H1 (cell line): ENCODE measurements at regions not wholly inside any gene's neighbourhood (a gene's known extent, or its start where the extent isn't known, plus 50 kb on each side); places are given as distances from the start of the nearest gene placed in this dataset.

ENCODE experiments used
- CTCF ChIA-PET: fragments of 300-600 bp; sonication (Branson Sonifier 250); formaldehyde crosslinking; loops from one replicate; lab custom pipeline; 2021; ENCODE audit not compliant: partially characterized antibody; lab: Charles Lee
- POLR2A ChIA-PET: fragments of 300-600 bp; sonication (Branson Sonifier 250); formaldehyde crosslinking; loops from one replicate; lab custom pipeline; 2021; ENCODE audit warnings: inconsistent platforms; ENCODE audit not compliant: partially characterized antibody; lab: Charles Lee
- DNase-seq, 2 experiments: peaks; one replicate each; pipeline versions ENCODE4 v3.0.0 to v3.0.0-alpha.2; 2010 to 2022; ENCODE audit warnings: low spot score in 2 of 2, low read depth in 1 of 2, mixed read lengths in 1 of 2
- FAIRE-seq: peaks from 2 replicates; lab custom pipeline; 2011; peaks lifted over from hg19 to GRCh38; lab: Jason Lieb, UNC
- H2AFZ ChIP-seq: 2 replicates; pipeline ENCODE4 v1.8.1; 2012; ENCODE audit warnings: low read length, inconsistent platforms
- H2AK5ac ChIP-seq: 2 replicates; pipeline ENCODE4 v1.6.1; 2013; ENCODE audit warnings: low read depth, low read length
- H2BK120ac ChIP-seq: replicated peaks from 2 replicates; pipeline ENCODE3; 2013; ENCODE audit warnings: low read depth, low read length, inconsistent platforms
- H2BK12ac ChIP-seq: 2 replicates; pipeline ENCODE4 v1.6.1; 2013; ENCODE audit warnings: low read depth, low read length
- H2BK15ac ChIP-seq: 2 replicates; pipeline ENCODE4 v1.6.1; 2013; ENCODE audit warnings: low read length
- H2BK20ac ChIP-seq: 2 replicates; pipeline ENCODE4 v1.6.1; 2013; ENCODE audit warnings: low read length
- H2BK5ac ChIP-seq: 2 replicates; pipeline ENCODE4 v1.6.1; 2013; ENCODE audit warnings: low read depth, low read length
- H3K14ac ChIP-seq: 2 replicates; pipeline ENCODE4 v1.6.1; 2013; ENCODE audit warnings: inconsistent platforms; ENCODE audit not compliant: insufficient read length
- H3K18ac ChIP-seq: 2 replicates; pipeline ENCODE4 v1.6.1; 2013; ENCODE audit warnings: low read length; ENCODE audit errors: extremely low read depth
- H3K23ac ChIP-seq: 2 replicates; pipeline ENCODE4 v1.6.1; 2013; ENCODE audit warnings: inconsistent platforms; ENCODE audit not compliant: insufficient read length
- H3K23me2 ChIP-seq: 2 replicates; pipeline ENCODE4 v1.6.1; 2013; ENCODE audit warnings: low read depth, low read length
- H3K27ac ChIP-seq: 2 replicates; pipeline ENCODE4 v1.6.1; 2011; ENCODE audit warnings: low read depth, low read length, inconsistent platforms
- H3K27me3 ChIP-seq, 4 experiments: replicated peaks in 1 of 4; 1 replicate in 1 of 4; 2 replicates in 3 of 4; pipeline versions ENCODE4 v1.6.1 to v1.8.1; 2011 to 2013; ENCODE audit warnings: low read length in 3 of 4, mild to moderate bottlenecking in 3 of 4, inconsistent platforms in 2 of 4, mixed read lengths in 2 of 4, moderate library complexity in 1 of 4; ENCODE audit not compliant: control insufficient read depth in 3 of 4, insufficient read depth in 3 of 4; ENCODE audit errors: extremely low read depth in 1 of 4
- H3K36me3 ChIP-seq, 4 experiments: 2 replicates each; pipeline versions ENCODE4 v1.6.1 to v1.8.1; 2011 to 2013; ENCODE audit warnings: mild to moderate bottlenecking in 4 of 4, low read length in 3 of 4, moderate library complexity in 2 of 4, control low read depth in 1 of 4, inconsistent platforms in 1 of 4; ENCODE audit not compliant: insufficient read depth in 4 of 4, control insufficient read depth in 2 of 4
- H3K4ac ChIP-seq: replicated peaks from 2 replicates; pipeline ENCODE3; 2013; ENCODE audit warnings: low read length, low read depth, mixed read lengths, inconsistent platforms; ENCODE audit not compliant: insufficient read length
- H3K4me1 ChIP-seq, 4 experiments: replicated peaks in 1 of 4; 1 replicate in 1 of 4; 2 replicates in 3 of 4; pipeline versions ENCODE4 v1.6.1 to v1.8.1; 2011 to 2013; ENCODE audit warnings: low read length in 3 of 4, inconsistent platforms in 2 of 4, mixed read lengths in 1 of 4; ENCODE audit not compliant: insufficient read depth in 4 of 4, control insufficient read depth in 3 of 4
- H3K4me2 ChIP-seq, 2 experiments: 2 replicates each; pipeline versions ENCODE4 v1.6.1 to v1.8.1; 2011 to 2013; ENCODE audit warnings: low read depth in 2 of 2, low read length in 2 of 2, control low read depth in 1 of 2, inconsistent platforms in 1 of 2, mild to moderate bottlenecking in 1 of 2; ENCODE audit not compliant: insufficient read depth in 1 of 2
- H3K4me3 ChIP-seq, 4 experiments: fragments of 200-600, 300-600 bp in 1 of 4; sonication (generic), shearing (Covaris generic), sonication (Bioruptor Twin) in 1 of 4; 2 replicates each; pipeline versions ENCODE4 v1.5.1 to v1.8.1; 2011 to 2016; ENCODE audit warnings: low read length in 4 of 4, low read depth in 3 of 4, control low read depth in 2 of 4, inconsistent platforms in 2 of 4, mild to moderate bottlenecking in 2 of 4, mixed read lengths in 1 of 4, moderate library complexity in 1 of 4; ENCODE audit not compliant: insufficient read depth in 2 of 4; ENCODE audit errors: extremely low read depth in 1 of 4
- H3K56ac ChIP-seq: replicated peaks from 2 replicates; pipeline ENCODE3; 2013; ENCODE audit warnings: low read depth, mild to moderate bottlenecking, mixed read lengths, low read length, inconsistent platforms; ENCODE audit not compliant: insufficient read length
- H3K79me1 ChIP-seq: 2 replicates; pipeline ENCODE4 v1.6.1; 2013; ENCODE audit warnings: low read depth, low read length, control low read depth
- H3K79me2 ChIP-seq, 2 experiments: 2 replicates each; pipeline versions ENCODE4 v1.6.1 to v1.8.1; 2012 to 2013; ENCODE audit warnings: low read length in 2 of 2, mild to moderate bottlenecking in 2 of 2, inconsistent platforms in 1 of 2; ENCODE audit not compliant: insufficient read depth in 2 of 2, control insufficient read depth in 1 of 2
- H3K9ac ChIP-seq, 4 experiments: replicated peaks in 1 of 4; 1 replicate in 1 of 4; 2 replicates in 3 of 4; pipeline versions ENCODE4 v1.6.1 to v1.8.1; 2011 to 2013; ENCODE audit warnings: low read depth in 3 of 4, low read length in 3 of 4, control low read depth in 2 of 4, mild to moderate bottlenecking in 2 of 4, moderate library complexity in 2 of 4, inconsistent platforms in 1 of 4; ENCODE audit errors: extremely low read depth in 1 of 4
- H3K9me3 ChIP-seq, 2 experiments: 2 replicates each; pipeline versions ENCODE4 v1.6.1 to v1.8.1; 2012 to 2013; ENCODE audit warnings: mild to moderate bottlenecking in 2 of 2, moderate library complexity in 2 of 2, control low read depth in 1 of 2, inconsistent platforms in 1 of 2, low read depth in 1 of 2, low read length in 1 of 2, mixed read lengths in 1 of 2; ENCODE audit not compliant: insufficient read depth in 2 of 2
- H4K20me1 ChIP-seq, 2 experiments: replicated peaks in 1 of 2; 2 replicates each; pipeline versions ENCODE3 to v1.8.1; 2011 to 2013; ENCODE audit warnings: inconsistent platforms in 2 of 2, low read length in 2 of 2, mild to moderate bottlenecking in 1 of 2; ENCODE audit not compliant: insufficient read depth in 2 of 2, control insufficient read depth in 1 of 2
- H4K5ac ChIP-seq: 2 replicates; pipeline ENCODE4 v1.6.1; 2013; ENCODE audit warnings: low read length, low read depth, mixed read lengths, inconsistent platforms; ENCODE audit not compliant: insufficient read length
- H4K8ac ChIP-seq: 2 replicates; pipeline ENCODE4 v1.8.0; 2013; ENCODE audit warnings: mild to moderate bottlenecking, moderate library complexity, low read length, inconsistent platforms; ENCODE audit not compliant: insufficient read depth; ENCODE audit errors: extremely low read depth
- H4K91ac ChIP-seq: replicated peaks from 2 replicates; pipeline ENCODE3; 2013; ENCODE audit warnings: low read length, mixed read lengths, inconsistent platforms; ENCODE audit not compliant: insufficient read length
- BACH1 ChIP-seq: IDR thresholded peaks from 2 replicates; pipeline ENCODE4 v1.6.1; 2012; ENCODE audit warnings: low read length, improper control_type of control experiment
- CBX5 ChIP-seq: fragments of 300-800, 300-1000 bp; sonication (generic); IDR thresholded peaks from 2 replicates; pipeline ENCODE4 v1.7.1; 2016; ENCODE audit warnings: antibody characterized with exemption, low read length, low read depth
- CEBPB ChIP-seq: IDR thresholded peaks from 2 replicates; pipeline ENCODE4 v1.6.1; 2012; ENCODE audit warnings: low read depth, low read length
- EGR1 ChIP-seq: IDR thresholded peaks from 2 replicates; pipeline ENCODE4 v1.6.1; 2011; ENCODE audit warnings: low read depth, low read length, borderline replicate concordance
- EZH2 ChIP-seq: fragments of 200-600 bp; sonication (generic); IDR thresholded peaks from 2 replicates; pipeline ENCODE4 v1.7.1; 2012; ENCODE audit warnings: low read depth, mild to moderate bottlenecking, moderate library complexity, low read length, inconsistent platforms; ENCODE audit not compliant: severe bottlenecking
- GTF2F1 ChIP-seq: IDR thresholded peaks from 2 replicates; pipeline ENCODE4 v1.6.1; 2012; ENCODE audit warnings: low read depth, low read length, improper control_type of control experiment, borderline replicate concordance
- KDM1A ChIP-seq: fragments of 200-600, 300-600 bp; sonication (generic); IDR thresholded peaks from 2 replicates; pipeline ENCODE4 v1.7.1; 2016; ENCODE audit warnings: mild to moderate bottlenecking, low read length, borderline replicate concordance
- MAFK ChIP-seq: IDR thresholded peaks from 2 replicates; pipeline ENCODE4 v1.6.1; 2012; ENCODE audit warnings: low read depth, mild to moderate bottlenecking, improper control_type of control experiment, low read length
- NANOG ChIP-seq: IDR thresholded peaks from 2 replicates; pipeline ENCODE4 v1.6.1; 2011; ENCODE audit warnings: low read length, low read depth, mild to moderate bottlenecking, inconsistent platforms; ENCODE audit not compliant: insufficient read depth, poor library complexity, severe bottlenecking
- PHF8 ChIP-seq: fragments of 200-600 bp; sonication (generic); conservative IDR thresholded peaks from 2 replicates; pipeline ENCODE4 v1.7.1; 2012; ENCODE audit warnings: low read depth, mild to moderate bottlenecking, inconsistent platforms, low read length, moderate library complexity
- POU5F1 ChIP-seq: IDR thresholded peaks from 2 replicates; pipeline ENCODE4 v1.6.1; 2011; ENCODE audit warnings: low read depth, mild to moderate bottlenecking, low read length, moderate library complexity
- SIRT6 ChIP-seq: IDR thresholded peaks from one replicate; pipeline ENCODE4 v1.7.1; 2012; ENCODE audit warnings: low read length, inconsistent platforms
- SRF ChIP-seq: IDR thresholded peaks from 2 replicates; pipeline ENCODE4 v1.6.1; 2011; ENCODE audit warnings: mild to moderate bottlenecking, low read depth, low read length, moderate library complexity
- SUZ12 ChIP-seq: fragments of 200-600 bp; sonication (generic); IDR thresholded peaks from 2 replicates; pipeline ENCODE4 v1.6.1; 2012; ENCODE audit warnings: mild to moderate bottlenecking, inconsistent platforms, low read length, moderate library complexity, mixed read lengths
- TAF7 ChIP-seq: optimal IDR thresholded peaks from 2 replicates; pipeline ENCODE3; 2011; ENCODE audit warnings: low read depth, mild to moderate bottlenecking, inconsistent platforms, low read length, moderate library complexity, borderline replicate concordance
- TBP ChIP-seq: IDR thresholded peaks from 2 replicates; pipeline ENCODE4 v1.6.1; 2011; ENCODE audit warnings: low read depth, low read length, improper control_type of control experiment
- TCF12 ChIP-seq: IDR thresholded peaks from 2 replicates; pipeline ENCODE4 v1.6.1; 2011; ENCODE audit warnings: low read depth, mild to moderate bottlenecking, low read length
- WGBS, 2 experiments: shearing (Covaris generic) in 1 of 2; methylation state at CpG; one replicate each; pipeline versions ENCODE4 v1.1.6 to v1.1.7; 2013 to 2015; ENCODE audit warnings: low lambda C conversion rate in 2 of 2, mixed read lengths in 2 of 2, inconsistent platforms in 1 of 2, low coverage in 1 of 2, missing lambda C conversion rate in 1 of 2; ENCODE audit not compliant: insufficient replicate concordance in 2 of 2, insufficient coverage in 1 of 2, insufficient read length in 1 of 2; ENCODE audit errors: extremely low coverage in 1 of 2, missing lambda C conversion rate in 1 of 2; 5-methylcytosine and 5-hydroxymethylcytosine counted together

- FAIRE-seq (no peak), DNase-seq (no peak)
- Histone ChIP-seq H4K8ac (no peak overlapping the region), H3K79me2 (no peaks in the 10 kb centered on the region), H4K91ac (no peak overlapping the region), H2AK5ac (no peak overlapping the region), H2BK5ac (no peak overlapping the region), H3K27ac (no peak overlapping the region), H3K14ac (no peak overlapping the region), H3K23ac (no peak overlapping the region), H3K27me3 (no peaks in the 10 kb centered on the region), H3K18ac (no peak overlapping the region), H3K36me3 (no peaks in the 10 kb centered on the region), H4K5ac (no peak overlapping the region), H3K4ac (no peak overlapping the region), H2BK12ac (no peak overlapping the region), H3K4me2 (no peak overlapping the region), H3K79me1 (no peaks in the 10 kb centered on the region), H3K23me2 (no peaks in the 10 kb centered on the region), H2BK120ac (no peak overlapping the region), H3K4me3 (no peak overlapping the region), H2BK15ac (no peak overlapping the region), H3K4me1 (no peaks in the 10 kb centered on the region), H3K56ac (no peak overlapping the region), H2BK20ac (no peak overlapping the region), H3K9me3 (no peaks in the 10 kb centered on the region; a peak in 2 of 4 replicates), H2AFZ (no peak overlapping the region), H4K20me1 (no peaks in the 10 kb centered on the region), H3K9ac (no peak overlapping the region)
- WGBS, 2 experiments = 89% methylated on average over 5 of the region's 5 CpGs; no CpG with 5 or more reads in 1 of the 2 experiments
- TF ChIP-seq SUZ12 (no peak), SIRT6 (no peak), GTF2F1 (no peak), NANOG (no peak), TBP (no peak), BACH1 (no peak), SRF (no peak), POU5F1 (no peak), CEBPB (no peak), CBX5 (no peak), TCF12 (no peak), KDM1A (no peak), TAF7 (no peak), PHF8 (no peak), EZH2 (no peak), MAFK (no peak), EGR1 (no peak)
- POLR2A ChIA-PET = no interaction called here
- CTCF ChIA-PET = no interaction called here
These were observed 158.7 kb upstream of the DPP10 start for GRCh38 chr2:114283774-114284173.
